ENCODE measurements at regions not wholly inside any gene's neighbourhood (a gene's known extent, or its start where the extent isn't known, plus 50 kb on each side); places are given as distances from the start of the nearest gene placed in this dataset.

GRCh38 chr14:97361181-97361580 is 564.0 kb downstream of the VRK1 start:
- no peak for TF ChIP-seq MAX (IDR thresholded peaks at IDR 0.05)
- TF ChIP-seq TEAD4 (IDR thresholded peaks at IDR 0.05) = no peak
- no peak for TF ChIP-seq RAD21 (IDR thresholded peaks at IDR 0.05; ENCODE audit: low read depth)
- no peak for TF ChIP-seq YY1 (IDR thresholded peaks at IDR 0.05; ENCODE audit: low read depth)
- TF ChIP-seq USF1 (IDR thresholded peaks at IDR 0.05) = no peak
